HepG2 (cell line): ENCODE measurements at regions not wholly inside any gene's neighbourhood (a gene's known extent, or its start where the extent isn't known, plus 50 kb on each side); places are given as distances from the start of the nearest gene placed in this dataset.

Experiments used
- CBX5 ChIP-seq: sonication (generic); formaldehyde crosslinking; IDR thresholded peaks from 2 replicates; pipeline ENCODE4 v1.4.0; 2020; ENCODE audit warnings: missing genetic modification reagents, borderline replicate concordance
- CEBPG ChIP-seq: IDR thresholded peaks from 2 replicates; pipeline ENCODE4 v1.6.1; 2016
- CHCHD3 ChIP-seq: sonication (generic); formaldehyde crosslinking; IDR thresholded peaks from 2 replicates; pipeline ENCODE4 v1.8.0; 2022; ENCODE audit warnings: mild to moderate bottlenecking, missing genetic modification reagents, moderate library complexity
- FOXA3 ChIP-seq: IDR thresholded peaks from 2 replicates; pipeline ENCODE4 v1.6.1; 2016; ENCODE audit warnings: missing genetic modification reagents, missing compliant biosample characterization
- HIVEP1 ChIP-seq: sonication (generic); formaldehyde crosslinking; IDR thresholded peaks from 2 replicates; pipeline ENCODE4 v1.4.0; 2020; ENCODE audit warnings: mild to moderate bottlenecking, missing genetic modification reagents
- PHF20 ChIP-seq: sonication (generic); formaldehyde crosslinking; IDR thresholded peaks from 2 replicates; pipeline ENCODE4 v1.5.0; 2020; ENCODE audit warnings: mild to moderate bottlenecking, missing genetic modification reagents
- RAD51 ChIP-seq: fragments of 450-650 bp; IDR thresholded peaks from 2 replicates; pipeline ENCODE4 v1.6.1; 2016; ENCODE audit warnings: borderline replicate concordance
- SP1 ChIP-seq, 2 experiments: fragments of 450-650 bp in 1 of 2; sonication (generic) in 1 of 2; formaldehyde crosslinking in 1 of 2; IDR thresholded peaks; 2 replicates each; pipeline versions ENCODE4 v1.4.0 to v1.6.1; 2016 to 2020; ENCODE audit warnings: missing genetic modification reagents in 1 of 2
- TARDBP ChIP-seq: sonication (generic); formaldehyde crosslinking; IDR thresholded peaks from 2 replicates; pipeline ENCODE4 v1.8.0; 2022; ENCODE audit warnings: mild to moderate bottlenecking, missing genetic modification reagents
- YY1 ChIP-seq: IDR thresholded peaks from 2 replicates; pipeline ENCODE4 v1.6.1; 2011; ENCODE audit warnings: low read length, low read depth, moderate library complexity, mild to moderate bottlenecking; ENCODE audit not compliant: insufficient read depth, insufficient replicate concordance
- ZBTB42 ChIP-seq: sonication (generic); formaldehyde crosslinking; IDR thresholded peaks from 2 replicates; pipeline ENCODE4 v1.5.0; 2020; ENCODE audit warnings: mild to moderate bottlenecking, missing genetic modification reagents
- ZFP1 ChIP-seq: IDR thresholded peaks from 2 replicates; pipeline ENCODE4 v1.6.1; 2016
- ZNF17 ChIP-seq: sonication (generic); formaldehyde crosslinking; IDR thresholded peaks from 2 replicates; pipeline ENCODE4 v1.5.0; 2020; ENCODE audit warnings: mild to moderate bottlenecking, missing genetic modification reagents
- ZNF331 ChIP-seq: sonication (generic); formaldehyde crosslinking; IDR thresholded peaks from 2 replicates; pipeline ENCODE4 v1.4.0; 2020; ENCODE audit warnings: missing genetic modification reagents
- ZNF446 ChIP-seq: sonication (generic); formaldehyde crosslinking; IDR thresholded peaks from 2 replicates; pipeline ENCODE4 v1.5.0; 2020; ENCODE audit warnings: mild to moderate bottlenecking, missing genetic modification reagents
- ZNF674 ChIP-seq: sonication (generic); formaldehyde crosslinking; IDR thresholded peaks from 2 replicates; pipeline ENCODE4 v1.5.0; 2020; ENCODE audit warnings: low read depth, mild to moderate bottlenecking, missing genetic modification reagents
- ZNF766 ChIP-seq: sonication (generic); formaldehyde crosslinking; IDR thresholded peaks from 2 replicates; pipeline ENCODE4 v1.5.0; 2020; ENCODE audit warnings: missing genetic modification reagents, borderline replicate concordance
- TF ChIP-seq, protein P1 (sequence below): sonication (generic); formaldehyde crosslinking; conservative IDR thresholded peaks from 2 replicates; pipeline ENCODE4 v1.5.0; 2020; ENCODE audit warnings: missing genetic modification reagents
- TF ChIP-seq, protein P2 (sequence below), 2 experiments: IDR thresholded peaks; 2 replicates each; pipeline ENCODE4 v1.6.1; 2011 to 2012; ENCODE audit warnings: low read length in 2 of 2, borderline replicate concordance in 1 of 2, low read depth in 1 of 2, mild to moderate bottlenecking in 1 of 2, moderate library complexity in 1 of 2
- TF ChIP-seq, protein P3 (sequence below): sonication (generic); formaldehyde crosslinking; IDR thresholded peaks from 2 replicates; pipeline ENCODE4 v1.4.0; 2020; ENCODE audit warnings: missing genetic modification reagents
- TF ChIP-seq, protein P4 (sequence below): sonication (generic); formaldehyde crosslinking; IDR thresholded peaks from 2 replicates; pipeline ENCODE4 v1.4.0; 2020; ENCODE audit warnings: missing genetic modification reagents, borderline replicate concordance

DNA sequence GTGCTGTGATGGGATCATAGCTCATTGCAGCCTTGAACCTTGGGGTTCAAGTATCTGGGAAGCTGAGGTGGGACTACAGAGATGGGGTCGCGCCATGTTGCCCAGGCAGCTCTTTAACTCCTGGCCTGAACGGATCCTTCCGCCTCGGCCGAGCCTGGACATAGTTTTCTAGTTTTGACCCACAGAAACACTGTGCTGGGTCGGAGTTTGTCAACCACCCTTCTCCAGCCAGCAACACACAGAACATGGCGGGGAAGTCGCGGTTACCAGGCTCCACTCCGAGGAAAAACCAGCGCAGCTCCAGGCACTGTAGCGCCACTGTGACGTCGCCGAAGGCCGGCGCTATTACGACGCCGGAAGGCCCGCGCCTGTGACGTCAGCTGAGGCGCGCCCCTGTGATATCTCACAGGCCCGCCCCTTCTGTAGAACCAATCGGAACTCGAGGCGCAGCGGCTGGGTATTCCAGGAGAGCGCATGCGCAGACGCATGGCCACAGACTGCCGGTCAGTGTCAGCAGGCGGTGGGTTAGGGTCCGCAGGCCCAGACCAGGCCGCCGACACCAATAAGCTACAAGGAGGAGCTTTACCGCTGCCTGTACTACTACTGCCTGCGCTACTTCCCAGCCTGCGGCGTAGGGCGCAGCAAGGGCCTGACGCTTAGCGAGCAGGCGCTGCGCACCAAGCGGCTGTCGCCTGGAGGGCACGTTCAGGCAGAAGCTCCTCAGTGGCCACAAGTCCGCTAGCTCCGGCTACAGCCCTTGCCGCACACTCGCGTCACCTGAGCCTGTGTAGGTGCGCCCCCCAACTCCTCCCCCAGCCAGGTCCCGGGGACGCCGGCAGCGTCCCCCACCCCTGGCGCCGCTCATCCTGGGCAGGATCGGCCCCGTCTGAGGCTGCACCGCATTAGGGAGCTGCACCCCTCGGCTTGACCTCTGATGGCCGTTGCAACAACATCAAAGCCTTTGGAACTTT is 135.2 kb upstream of the KCTD7 start (continued):
- peak; percentile 82 for TF ChIP-seq HIVEP1 (CRISPR knock-in tag)
- TF ChIP-seq ZNF766 (CRISPR knock-in tag) = peak; percentile 97
- TF ChIP-seq CEBPG (CRISPR knock-in tag) = no peak; the same call in 1 of the 2 replicates
- TF ChIP-seq ZNF446 (CRISPR knock-in tag) = 0 out of 2 replicates have a peak, but pooled peaks have one; percentile 52
- no peak for TF ChIP-seq SP1 (IDR thresholded peaks at IDR 0.05)
- peak; percentile 92 for TF ChIP-seq SP1 (CRISPR knock-in tag; IDR thresholded peaks at IDR 0.05)
- no peak for TF ChIP-seq RAD51
- peak; percentile 27; the same call in 1 of the 2 replicates for TF ChIP-seq CBX5 (CRISPR knock-in tag)
- TF ChIP-seq, protein P1, sequence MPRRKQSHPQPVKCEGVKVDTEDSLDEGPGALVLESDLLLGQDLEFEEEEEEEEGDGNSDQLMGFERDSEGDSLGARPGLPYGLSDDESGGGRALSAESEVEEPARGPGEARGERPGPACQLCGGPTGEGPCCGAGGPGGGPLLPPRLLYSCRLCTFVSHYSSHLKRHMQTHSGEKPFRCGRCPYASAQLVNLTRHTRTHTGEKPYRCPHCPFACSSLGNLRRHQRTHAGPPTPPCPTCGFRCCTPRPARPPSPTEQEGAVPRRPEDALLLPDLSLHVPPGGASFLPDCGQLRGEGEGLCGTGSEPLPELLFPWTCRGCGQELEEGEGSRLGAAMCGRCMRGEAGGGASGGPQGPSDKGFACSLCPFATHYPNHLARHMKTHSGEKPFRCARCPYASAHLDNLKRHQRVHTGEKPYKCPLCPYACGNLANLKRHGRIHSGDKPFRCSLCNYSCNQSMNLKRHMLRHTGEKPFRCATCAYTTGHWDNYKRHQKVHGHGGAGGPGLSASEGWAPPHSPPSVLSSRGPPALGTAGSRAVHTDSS (CRISPR knock-in tag) = 0 out of 2 replicates have a peak, but pooled peaks have one; percentile 43
- TF ChIP-seq, protein P2, sequence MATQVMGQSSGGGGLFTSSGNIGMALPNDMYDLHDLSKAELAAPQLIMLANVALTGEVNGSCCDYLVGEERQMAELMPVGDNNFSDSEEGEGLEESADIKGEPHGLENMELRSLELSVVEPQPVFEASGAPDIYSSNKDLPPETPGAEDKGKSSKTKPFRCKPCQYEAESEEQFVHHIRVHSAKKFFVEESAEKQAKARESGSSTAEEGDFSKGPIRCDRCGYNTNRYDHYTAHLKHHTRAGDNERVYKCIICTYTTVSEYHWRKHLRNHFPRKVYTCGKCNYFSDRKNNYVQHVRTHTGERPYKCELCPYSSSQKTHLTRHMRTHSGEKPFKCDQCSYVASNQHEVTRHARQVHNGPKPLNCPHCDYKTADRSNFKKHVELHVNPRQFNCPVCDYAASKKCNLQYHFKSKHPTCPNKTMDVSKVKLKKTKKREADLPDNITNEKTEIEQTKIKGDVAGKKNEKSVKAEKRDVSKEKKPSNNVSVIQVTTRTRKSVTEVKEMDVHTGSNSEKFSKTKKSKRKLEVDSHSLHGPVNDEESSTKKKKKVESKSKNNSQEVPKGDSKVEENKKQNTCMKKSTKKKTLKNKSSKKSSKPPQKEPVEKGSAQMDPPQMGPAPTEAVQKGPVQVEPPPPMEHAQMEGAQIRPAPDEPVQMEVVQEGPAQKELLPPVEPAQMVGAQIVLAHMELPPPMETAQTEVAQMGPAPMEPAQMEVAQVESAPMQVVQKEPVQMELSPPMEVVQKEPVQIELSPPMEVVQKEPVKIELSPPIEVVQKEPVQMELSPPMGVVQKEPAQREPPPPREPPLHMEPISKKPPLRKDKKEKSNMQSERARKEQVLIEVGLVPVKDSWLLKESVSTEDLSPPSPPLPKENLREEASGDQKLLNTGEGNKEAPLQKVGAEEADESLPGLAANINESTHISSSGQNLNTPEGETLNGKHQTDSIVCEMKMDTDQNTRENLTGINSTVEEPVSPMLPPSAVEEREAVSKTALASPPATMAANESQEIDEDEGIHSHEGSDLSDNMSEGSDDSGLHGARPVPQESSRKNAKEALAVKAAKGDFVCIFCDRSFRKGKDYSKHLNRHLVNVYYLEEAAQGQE (IDR thresholded peaks at IDR 0.05; ENCODE audit: borderline replicate concordance in 1 of 2, low read depth in 1 of 2, low read length in 2 of 2) = peak in 1 of 2 experiments; percentile 36; a peak in 2 of 4 replicates
- peak; percentile 61; the same call in 1 of the 2 replicates for TF ChIP-seq ZNF17 (CRISPR knock-in tag)
- TF ChIP-seq ZNF331 (CRISPR knock-in tag) = peak; percentile 72
- peak; percentile 59 for TF ChIP-seq FOXA3 (CRISPR knock-in tag)
- peak; percentile 94 for TF ChIP-seq TARDBP (CRISPR knock-in tag)
- peak; percentile 81 for TF ChIP-seq PHF20 (CRISPR knock-in tag)
- TF ChIP-seq, protein P3, sequence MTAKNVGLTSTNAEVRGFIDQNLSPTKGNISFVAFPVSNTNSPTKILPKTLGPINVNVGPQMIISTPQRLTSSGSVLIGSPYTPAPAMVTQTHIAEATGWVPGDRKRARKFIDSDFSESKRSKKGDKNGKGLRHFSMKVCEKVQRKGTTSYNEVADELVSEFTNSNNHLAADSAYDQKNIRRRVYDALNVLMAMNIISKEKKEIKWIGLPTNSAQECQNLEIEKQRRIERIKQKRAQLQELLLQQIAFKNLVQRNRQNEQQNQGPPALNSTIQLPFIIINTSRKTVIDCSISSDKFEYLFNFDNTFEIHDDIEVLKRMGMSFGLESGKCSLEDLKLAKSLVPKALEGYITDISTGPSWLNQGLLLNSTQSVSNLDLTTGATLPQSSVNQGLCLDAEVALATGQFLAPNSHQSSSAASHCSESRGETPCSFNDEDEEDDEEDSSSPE (CRISPR knock-in tag) = peak; percentile 83
- TF ChIP-seq, protein P4, sequence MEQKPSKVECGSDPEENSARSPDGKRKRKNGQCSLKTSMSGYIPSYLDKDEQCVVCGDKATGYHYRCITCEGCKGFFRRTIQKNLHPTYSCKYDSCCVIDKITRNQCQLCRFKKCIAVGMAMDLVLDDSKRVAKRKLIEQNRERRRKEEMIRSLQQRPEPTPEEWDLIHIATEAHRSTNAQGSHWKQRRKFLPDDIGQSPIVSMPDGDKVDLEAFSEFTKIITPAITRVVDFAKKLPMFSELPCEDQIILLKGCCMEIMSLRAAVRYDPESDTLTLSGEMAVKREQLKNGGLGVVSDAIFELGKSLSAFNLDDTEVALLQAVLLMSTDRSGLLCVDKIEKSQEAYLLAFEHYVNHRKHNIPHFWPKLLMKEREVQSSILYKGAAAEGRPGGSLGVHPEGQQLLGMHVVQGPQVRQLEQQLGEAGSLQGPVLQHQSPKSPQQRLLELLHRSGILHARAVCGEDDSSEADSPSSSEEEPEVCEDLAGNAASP (CRISPR knock-in tag) = peak; percentile 51; the same call in 1 of the 2 replicates
- TF ChIP-seq ZFP1 (CRISPR knock-in tag) = peak; percentile 84; the same call in 1 of the 2 replicates
- TF ChIP-seq ZNF674 (CRISPR knock-in tag) = 0 out of 2 replicates have a peak, but pooled peaks have one; percentile 82
- peak; percentile 62; the same call in 1 of the 2 replicates for TF ChIP-seq ZBTB42
- TF ChIP-seq YY1 = peak; percentile 72
- TF ChIP-seq CHCHD3 (CRISPR knock-in tag) = no peak
